ENCODE measurements at regions not wholly inside any gene's neighbourhood (a gene's known extent, or its start where the extent isn't known, plus 50 kb on each side); places are given as distances from the start of the nearest gene placed in this dataset.
"Not testable (repeated sequence)": the region's sequence is repeated elsewhere in the genome, so short reads cannot be mapped to it uniquely, and the experiment has no call there.

GRCh38 chr1:221029981-221030649, 150.9 kb downstream of the HLX start:
- DNase-seq: no peak

GRCh38 chr1:221030990-221031389, 151.7 kb downstream of the HLX start:
- no peak for DNase-seq

- DNase-seq: no peak
Observed at GRCh38 chr1:221031458-221032203, 152.4 kb downstream of the HLX start.

- no peak for DNase-seq
Observed at GRCh38 chr1:221032204-221032585, 153.0 kb downstream of the HLX start.

GRCh38 chr1:221032637-221033280, 153.5 kb downstream of the HLX start:
- DNase-seq: no peak

GRCh38 chr1:221035662-221036153, 156.5 kb downstream of the HLX start:
- DNase-seq: no peak

- DNase-seq: no peak
Observed at GRCh38 chr1:221039616-221040015, 160.4 kb downstream of the HLX start.

GRCh38 chr1:221040101-221040500, 160.9 kb downstream of the HLX start:
- DNase-seq: no peak

- DNase-seq: no peak
Observed at GRCh38 chr1:221040691-221041285, 161.5 kb downstream of the HLX start.

GRCh38 chr1:221044538-221044937, 165.3 kb downstream of the HLX start:
- DNase-seq: no peak

- no peak for DNase-seq
Observed at GRCh38 chr1:221045151-221045550, 165.9 kb downstream of the HLX start.

- DNase-seq: no peak
Observed at GRCh38 chr1:221045842-221046831, 166.9 kb downstream of the HLX start.

GRCh38 chr1:221051391-221051790, 172.1 kb downstream of the HLX start:
- DNase-seq: not testable (repeated sequence)

- DNase-seq: no peak
Observed at GRCh38 chr1:221053889-221054288, 174.6 kb downstream of the HLX start.

- no peak for DNase-seq
Observed at GRCh38 chr1:221059506-221059905, 180.3 kb downstream of the HLX start.

- no peak for DNase-seq
Observed at GRCh38 chr1:221063651-221064050, 184.4 kb downstream of the HLX start.

- no peak for DNase-seq
Observed at GRCh38 chr1:221066351-221067001, 187.2 kb downstream of the HLX start.

- no peak for DNase-seq
Observed at GRCh38 chr1:221067721-221068120, 188.5 kb downstream of the HLX start.

- DNase-seq: no peak
Observed at GRCh38 chr1:221069178-221069903, 190.1 kb downstream of the HLX start.

- no peak for DNase-seq
Observed at GRCh38 chr1:221069986-221070385, 190.7 kb downstream of the HLX start.

GRCh38 chr1:221071777-221072176, 192.5 kb downstream of the HLX start:
- no peak for DNase-seq
